GM23338 (cell line): ENCODE measurements at regions not wholly inside any gene's neighbourhood (a gene's known extent, or its start where the extent isn't known, plus 50 kb on each side); places are given as distances from the start of the nearest gene placed in this dataset.

Source experiments
- ATAC-seq: fragments of 200-7000 bp; cut with Tn5 transposase; 3 replicates; pipeline ENCODE4 v1.9.1; 2020
- DNase-seq: peaks from one replicate; pipeline ENCODE4 v3.0.0-alpha.2; 2015; ENCODE audit warnings: low spot score
- H2AFZ ChIP-seq: fragments of 200-600 bp; sonication (generic); 2 replicates; pipeline ENCODE4 v1.8.0; 2016; ENCODE audit warnings: antibody characterized with exemption, mild to moderate bottlenecking, moderate library complexity
- H3F3A ChIP-seq: fragments of 200-600 bp; sonication (generic); replicated peaks from 2 replicates; pipeline ENCODE4 v1.8.0; 2017; ENCODE audit warnings: antibody characterized with exemption, mixed run types, low read depth
- H3K27ac ChIP-seq: fragments of 200-600 bp; sonication (generic); 2 replicates; pipeline ENCODE4 v1.6.1; 2016; ENCODE audit warnings: low read depth
- H3K27me3 ChIP-seq: fragments of 200-600 bp; sonication (generic); 2 replicates; pipeline ENCODE4 v1.8.0; 2016; ENCODE audit warnings: mild to moderate bottlenecking, mixed run types, moderate library complexity; ENCODE audit not compliant: insufficient read depth
- H3K36me3 ChIP-seq: fragments of 200-600 bp; sonication (generic); 2 replicates; pipeline ENCODE4 v1.8.0; 2016; ENCODE audit warnings: mild to moderate bottlenecking; ENCODE audit not compliant: insufficient read depth
- H3K4me1 ChIP-seq: fragments of 200-600 bp; sonication (generic); 2 replicates; pipeline ENCODE4 v1.8.0; 2016; ENCODE audit warnings: mild to moderate bottlenecking, moderate library complexity; ENCODE audit not compliant: insufficient read depth
- H3K4me2 ChIP-seq: fragments of 200-600 bp; sonication (generic); 2 replicates; pipeline ENCODE4 v1.7.1; 2017; ENCODE audit warnings: mixed run types
- H3K4me3 ChIP-seq: fragments of 200-600 bp; sonication (generic); 2 replicates; pipeline ENCODE4 v1.6.1; 2016; ENCODE audit warnings: mixed run types
- H3K79me2 ChIP-seq: fragments of 200-600 bp; sonication (generic); replicated peaks from 2 replicates; pipeline ENCODE4 v1.8.0; 2017; ENCODE audit warnings: mild to moderate bottlenecking; ENCODE audit not compliant: insufficient read depth
- H3K9me2 ChIP-seq: fragments of 200-600 bp; sonication (generic); 2 replicates; pipeline ENCODE4 v1.8.0; 2017; ENCODE audit not compliant: insufficient read depth
- H4K20me1 ChIP-seq: fragments of 200-600 bp; sonication (generic); replicated peaks from 2 replicates; pipeline ENCODE4 v1.8.0; 2017; ENCODE audit warnings: mild to moderate bottlenecking; ENCODE audit not compliant: insufficient read depth
- H3K27ac Mint-ChIP-seq: 2 replicates; pipeline ENCODE4 v1.8.0; 2020; ENCODE audit warnings: inconsistent platforms, mild to moderate bottlenecking, moderate library complexity, mixed read lengths
- H3K27me3 Mint-ChIP-seq: 3 replicates; pipeline ENCODE4 v1.8.0; 2022; ENCODE audit warnings: low read depth, mild to moderate bottlenecking, moderate library complexity, mixed read lengths, inconsistent platforms; ENCODE audit not compliant: insufficient read depth, poor library complexity
- H3K36me3 Mint-ChIP-seq: 3 replicates; pipeline ENCODE4 v1.8.0; 2021; ENCODE audit warnings: low read depth, mild to moderate bottlenecking, inconsistent platforms, moderate library complexity, mixed read lengths
- H3K4me1 Mint-ChIP-seq: 3 replicates; pipeline ENCODE4 v1.8.0; 2020; ENCODE audit warnings: mild to moderate bottlenecking, inconsistent platforms, mixed read lengths
- H3K4me3 Mint-ChIP-seq: 3 replicates; pipeline ENCODE4 v1.8.0; 2021; ENCODE audit warnings: moderate library complexity, mild to moderate bottlenecking, inconsistent platforms, mixed read lengths
- H3K9me3 Mint-ChIP-seq: 3 replicates; pipeline ENCODE4 v1.8.0; 2020; ENCODE audit warnings: moderate library complexity, mild to moderate bottlenecking, inconsistent platforms, mixed read lengths
- CREB1 ChIP-seq: fragments of 250-450 bp; sonication (Bioruptor Pico); IDR thresholded peaks from 2 replicates; pipeline ENCODE4 v1.5.0; 2020; ENCODE audit warnings: low read depth, mild to moderate bottlenecking, moderate library complexity
- CTCF ChIP-seq, 2 experiments: fragments of 200-600 bp in 1 of 2; sonication (generic) in 1 of 2; conservative IDR thresholded peaks; 2 replicates each; pipeline versions ENCODE4 v1.5.1 to v1.6.1; 2016 to 2017; ENCODE audit warnings: antibody characterized with exemption in 2 of 2, low read depth in 2 of 2, mild to moderate bottlenecking in 2 of 2, moderate library complexity in 1 of 2
- POLR2AphosphoS5 ChIP-seq: IDR thresholded peaks from 2 replicates; pipeline ENCODE4 v1.6.1; 2016; ENCODE audit warnings: antibody characterized with exemption, low read depth
- REST ChIP-seq: IDR thresholded peaks from one replicate; pipeline ENCODE4 v1.6.1; 2018; ENCODE audit warnings: antibody characterized with exemption; ENCODE audit not compliant: unreplicated experiment
- STAT1 ChIP-seq: IDR thresholded peaks from one replicate; pipeline ENCODE4 v1.6.1; 2016; ENCODE audit warnings: antibody characterized with exemption; ENCODE audit not compliant: unreplicated experiment
- ZNF114 ChIP-seq: fragments of 250-450 bp; sonication (Bioruptor Pico); IDR thresholded peaks from 2 replicates; pipeline ENCODE4 v1.5.0; 2020; ENCODE audit warnings: mild to moderate bottlenecking, moderate library complexity
- ZNF462 ChIP-seq: fragments of 250-450 bp; sonication (Bioruptor Pico); IDR thresholded peaks from 2 replicates; pipeline ENCODE4 v1.5.0; 2020; ENCODE audit warnings: mild to moderate bottlenecking, moderate library complexity

- DNase-seq, result no peak
- H3K4me3 Mint-ChIP-seq, result no peak overlapping the region
- H3K27ac ChIP-seq, result no peak overlapping the region
- no peaks in the 10 kb centered on the region for H3K36me3 Mint-ChIP-seq
- H3K27me3 Mint-ChIP-seq, result no peaks in the 10 kb centered on the region
- H3K4me1 ChIP-seq, result no peaks in the 10 kb centered on the region
- H3K9me3 Mint-ChIP-seq, result peaks cover 10% of the 10 kb centered on the region
- H3K4me1 Mint-ChIP-seq, result no peaks in the 10 kb centered on the region
- H3K27me3 ChIP-seq, result no peaks in the 10 kb centered on the region
- H3F3A ChIP-seq, result no peaks in the 10 kb centered on the region
- no peaks in the 10 kb centered on the region for H3K79me2 ChIP-seq
- no peak overlapping the region for H3K4me2 ChIP-seq
- no peak for TF ChIP-seq ZNF462 (CRISPR knock-in tag)
- H2AFZ ChIP-seq, result no peak overlapping the region
- no peaks in the 10 kb centered on the region; the same call in 1 of the 2 replicates for H3K9me2 ChIP-seq
- H3K4me3 ChIP-seq, result no peak overlapping the region
- H3K36me3 ChIP-seq, result no peaks in the 10 kb centered on the region
- H3K27ac Mint-ChIP-seq, result no peak overlapping the region
- ATAC-seq, result no peak
- no peaks in the 10 kb centered on the region for H4K20me1 ChIP-seq
Measured at GRCh38 chr12:19751078-19751477, 311.8 kb downstream of the AEBP2 start.

- no peak for TF ChIP-seq CREB1 (CRISPR knock-in tag)
- no peak for TF ChIP-seq CTCF (conservative IDR thresholded peaks at IDR 0.05; ENCODE audit: low read depth in 2 of 2)
- TF ChIP-seq REST, result no peak
- TF ChIP-seq POLR2AphosphoS5, result no peak
- TF ChIP-seq STAT1, result no peak
- no peak for TF ChIP-seq ZNF114 (CRISPR knock-in tag)
- H3K4me1 Mint-ChIP-seq, result no peaks in the 10 kb centered on the region
Measured at GRCh38 chr12:19752712-19753111, 313.4 kb downstream of the AEBP2 start.

More at GRCh38 chr12:19752712-19753111, 313.4 kb downstream of the AEBP2 start:
- Mint-ChIP-seq H3K4me3 (no peak overlapping the region), H3K27me3 (no peaks in the 10 kb centered on the region), H3K27ac (no peak overlapping the region), H3K36me3 (no peaks in the 10 kb centered on the region), H3K9me3 (peaks cover 10% of the 10 kb centered on the region)
- DNase-seq, result no peak
- no peaks in the 10 kb centered on the region; the same call in 1 of the 2 replicates for H3K9me2 ChIP-seq
- no peak overlapping the region for H3K4me2 ChIP-seq
- H3K36me3 ChIP-seq, result no peaks in the 10 kb centered on the region
- H3K27me3 ChIP-seq, result no peaks in the 10 kb centered on the region
- H2AFZ ChIP-seq, result no peak overlapping the region
- no peak overlapping the region for H3K27ac ChIP-seq
- no peaks in the 10 kb centered on the region for H3K79me2 ChIP-seq
- H3K4me1 ChIP-seq, result no peaks in the 10 kb centered on the region
- ATAC-seq, result no peak
- no peak overlapping the region for H3K4me3 ChIP-seq
- no peaks in the 10 kb centered on the region for H4K20me1 ChIP-seq
- no peaks in the 10 kb centered on the region for H3F3A ChIP-seq
